Kidney (tissue), 13 donors: ENCODE measurements at regions not wholly inside any gene's neighbourhood (a gene's known extent, or its start where the extent isn't known, plus 50 kb on each side); places are given as distances from the start of the nearest gene placed in this dataset.

Experiments used
- DNase-seq, 5 donors: peaks; one replicate each; pipeline ENCODE4 v3.0.0-alpha.2; 2013 to 2020
- FAIRE-seq: peaks from 2 replicates; lab custom pipeline; 2012; peaks lifted over from hg19 to GRCh38; lab: Jason Lieb, UNC
- H3K27ac ChIP-seq, 2 donors: one replicate each; pipeline ENCODE4 v1.7.0; 2013; ENCODE audit warnings: low read depth in 2 of 2, low read length in 2 of 2, inconsistent platforms in 1 of 2
- H3K27me3 ChIP-seq: one replicate; pipeline ENCODE4 v1.7.1; 2013; ENCODE audit warnings: low read length, inconsistent platforms; ENCODE audit not compliant: control insufficient read depth, insufficient read depth
- H3K36me3 ChIP-seq, 3 donors: one replicate each; pipeline versions ENCODE4 v1.7.0 to v1.7.1; 2013; ENCODE audit warnings: low read length in 3 of 3, control low read depth in 1 of 3, inconsistent platforms in 1 of 3; ENCODE audit not compliant: insufficient read depth in 3 of 3, control insufficient read depth in 2 of 3
- H3K4me1 ChIP-seq, 3 donors: one replicate each; pipeline versions ENCODE4 v1.7.0 to v1.7.1; 2013; ENCODE audit warnings: low read length in 3 of 3, inconsistent platforms in 1 of 3, low read depth in 1 of 3; ENCODE audit not compliant: control insufficient read depth in 2 of 3, insufficient read depth in 2 of 3
- H3K4me3 ChIP-seq, 3 donors: one replicate each; pipeline versions ENCODE4 v1.7.0 to v1.8.1; 2013; ENCODE audit warnings: low read length in 3 of 3, control low read depth in 1 of 3, inconsistent platforms in 1 of 3
- H3K9ac ChIP-seq, 3 donors: one replicate each; pipeline versions ENCODE4 v1.7.0 to v1.7.1; 2013; ENCODE audit warnings: low read length in 3 of 3, control low read depth in 1 of 3, inconsistent platforms in 1 of 3
- H3K9me3 ChIP-seq, 3 donors: one replicate each; pipeline versions ENCODE4 v1.7.0 to v1.7.1; 2013; ENCODE audit warnings: low read length in 3 of 3, control low read depth in 1 of 3, inconsistent platforms in 1 of 3; ENCODE audit not compliant: control insufficient read depth in 2 of 3, insufficient read depth in 1 of 3
- intact Hi-C: fragments of 100-400 bp; cut with DNase I; formaldehyde crosslinking; loops from one replicate; pipeline ENCODE4 v1.11.1; 2022
- TF ChIP-seq, protein P1 (sequence below): IDR thresholded peaks from 3 replicates; pipeline ENCODE4 v1.5.1; 2012; ENCODE audit warnings: mild to moderate bottlenecking, moderate library complexity, borderline replicate concordance; ENCODE audit not compliant: insufficient read depth; ENCODE audit errors: extremely low read depth
- donor health status: control.
- donor health status: control.
- donor health status: control.
- donor health status: control.
- donor health status: control.
- donor health status: DM: yes; HTN: yes; CAD: no.
- donor health status: Normal renal cell carcinoma (clear cell type).

GRCh38 chr2:7574385-7574784, 657.2 kb downstream of the RNF144A start:
- FAIRE-seq (no peak), DNase-seq (no peak)
- Histone ChIP-seq H3K27ac (no peak overlapping the region), H3K4me3 (no peak overlapping the region), H3K9me3 (peaks cover 0 to 10% (median 2%) of the 10 kb centered on the region in 3 donors), H3K9ac (no peak overlapping the region), H3K4me1 (no peaks in the 10 kb centered on the region), H3K27me3 (no peaks in the 10 kb centered on the region), H3K36me3 (no peaks in the 10 kb centered on the region)
- intact Hi-C loops = no loop called here
- TF ChIP-seq, protein P1, sequence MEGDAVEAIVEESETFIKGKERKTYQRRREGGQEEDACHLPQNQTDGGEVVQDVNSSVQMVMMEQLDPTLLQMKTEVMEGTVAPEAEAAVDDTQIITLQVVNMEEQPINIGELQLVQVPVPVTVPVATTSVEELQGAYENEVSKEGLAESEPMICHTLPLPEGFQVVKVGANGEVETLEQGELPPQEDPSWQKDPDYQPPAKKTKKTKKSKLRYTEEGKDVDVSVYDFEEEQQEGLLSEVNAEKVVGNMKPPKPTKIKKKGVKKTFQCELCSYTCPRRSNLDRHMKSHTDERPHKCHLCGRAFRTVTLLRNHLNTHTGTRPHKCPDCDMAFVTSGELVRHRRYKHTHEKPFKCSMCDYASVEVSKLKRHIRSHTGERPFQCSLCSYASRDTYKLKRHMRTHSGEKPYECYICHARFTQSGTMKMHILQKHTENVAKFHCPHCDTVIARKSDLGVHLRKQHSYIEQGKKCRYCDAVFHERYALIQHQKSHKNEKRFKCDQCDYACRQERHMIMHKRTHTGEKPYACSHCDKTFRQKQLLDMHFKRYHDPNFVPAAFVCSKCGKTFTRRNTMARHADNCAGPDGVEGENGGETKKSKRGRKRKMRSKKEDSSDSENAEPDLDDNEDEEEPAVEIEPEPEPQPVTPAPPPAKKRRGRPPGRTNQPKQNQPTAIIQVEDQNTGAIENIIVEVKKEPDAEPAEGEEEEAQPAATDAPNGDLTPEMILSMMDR = no peak

GRCh38 chr2:7577769-7578168, 660.6 kb downstream of the RNF144A start:
- FAIRE-seq (no peak), DNase-seq (no peak)
- peaks cover 0 to 10% (median 2%) of the 10 kb centered on the region in 3 donors for H3K9me3 ChIP-seq
- no peak overlapping the region for H3K4me3 ChIP-seq
- H3K4me1 ChIP-seq = no peaks in the 10 kb centered on the region
- H3K27ac ChIP-seq = no peak overlapping the region
- H3K36me3 ChIP-seq = no peaks in the 10 kb centered on the region
- TF ChIP-seq, protein P1 = no peak
- H3K27me3 ChIP-seq = no peaks in the 10 kb centered on the region
- intact Hi-C loops = no loop called here
- H3K9ac ChIP-seq = no peak overlapping the region

DNA sequence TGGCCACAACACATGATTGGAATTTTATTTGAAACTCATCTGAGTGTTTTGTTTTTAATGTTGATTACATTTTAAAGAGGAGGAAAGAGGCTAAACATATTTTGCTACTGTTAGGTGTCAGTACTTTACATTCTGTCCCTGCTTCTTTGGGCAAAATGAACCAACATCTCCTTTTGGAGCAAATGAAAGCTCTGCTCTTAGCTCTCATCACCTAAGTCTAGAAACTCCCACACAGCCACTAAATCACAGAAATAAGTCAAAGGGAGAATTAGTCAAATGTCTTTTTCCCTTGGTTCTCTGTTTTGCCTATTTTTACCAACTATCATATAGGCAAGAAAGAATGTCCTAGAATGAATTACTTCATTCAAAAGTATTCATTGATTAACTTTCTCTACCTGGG, 666.8 kb downstream of the RNF144A start:
- no peaks in the 10 kb centered on the region for H3K4me1 ChIP-seq
- H3K4me3 ChIP-seq = no peak overlapping the region
- TF ChIP-seq, protein P1 = no peak
- no peaks in the 10 kb centered on the region for H3K9me3 ChIP-seq
- H3K27ac ChIP-seq = no peak overlapping the region
- H3K27me3 ChIP-seq = no peaks in the 10 kb centered on the region
- DNase-seq = no peak
- no peak for FAIRE-seq
- H3K9ac ChIP-seq = no peak overlapping the region
- intact Hi-C loops = no loop called here
- H3K36me3 ChIP-seq = no peaks in the 10 kb centered on the region

DNA sequence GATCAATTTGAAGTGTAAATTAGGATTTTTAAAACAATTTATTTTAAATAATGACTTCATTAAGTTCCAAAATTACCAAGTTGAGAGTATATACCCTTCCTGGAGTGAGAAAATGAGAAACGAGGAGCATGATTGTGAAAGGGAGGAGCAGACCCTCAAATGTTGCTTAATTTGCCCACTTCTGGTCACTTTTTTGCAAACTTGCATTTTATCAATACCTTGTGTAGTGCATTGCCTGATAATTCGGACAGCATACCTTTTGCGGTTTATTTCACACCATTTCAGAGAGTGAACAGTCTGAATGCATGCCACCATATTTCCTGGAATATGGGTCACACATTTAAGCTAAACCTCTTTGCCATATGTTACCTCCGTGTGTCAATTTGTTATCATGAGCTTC, 669.7 kb downstream of the RNF144A start:
- TF ChIP-seq, protein P1 = no peak
- intact Hi-C loops = no loop called here
- H3K4me3 ChIP-seq = no peak overlapping the region
- H3K36me3 ChIP-seq = no peaks in the 10 kb centered on the region
- no peaks in the 10 kb centered on the region for H3K27me3 ChIP-seq
- no peaks in the 10 kb centered on the region for H3K4me1 ChIP-seq
- no peak overlapping the region for H3K27ac ChIP-seq
- no peak overlapping the region for H3K9ac ChIP-seq
- DNase-seq = no peak
- H3K9me3 ChIP-seq = no peaks in the 10 kb centered on the region
- FAIRE-seq = no peak
